ENCODE measurements at regions not wholly inside any gene's neighbourhood (a gene's known extent, or its start where the extent isn't known, plus 50 kb on each side); places are given as distances from the start of the nearest gene placed in this dataset.

DNA sequence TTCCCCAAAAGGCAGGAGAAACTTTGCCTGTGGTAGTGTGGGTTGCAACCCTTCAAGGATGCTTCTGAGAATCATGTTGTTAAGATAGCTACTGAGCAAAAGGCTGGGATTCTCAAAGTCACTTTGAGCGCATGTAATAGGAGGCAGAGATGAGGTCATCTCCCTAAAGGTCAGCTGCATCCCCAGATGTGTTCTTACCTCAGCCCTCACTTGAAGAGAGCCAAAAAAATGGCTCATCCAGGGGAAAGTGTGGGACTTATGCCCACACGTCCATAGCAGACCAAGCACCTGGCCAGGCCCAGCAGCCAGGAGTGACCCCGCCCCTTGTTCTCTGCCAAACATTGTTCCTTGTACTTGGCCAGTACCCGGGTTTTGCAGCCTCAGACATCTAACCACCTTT, 187.0 kb upstream of the BMP2 start:
- DNase-seq (ENCODE audit: low read depth in 1 of 2, low spot score in 1 of 2) (no peak), FAIRE-seq (no peak), ATAC-seq (no peak)
- TF ChIP-seq CBX8 (IDR thresholded peaks at IDR 0.05) (no peak), HOXB5 (CRISPR knock-in tag; IDR thresholded peaks at IDR 0.05) (no peak)
- ChIA-PET POLR2A (no interaction called here), CTCF (no interaction called here)
- H3K4me1 ChIP-seq: no peaks in the 10 kb centered on the region
- H3K4me2 ChIP-seq: no peak overlapping the region
- no peak overlapping the region for H3K4me3 ChIP-seq
- no peak overlapping the region for H3K27ac ChIP-seq
- no peaks in the 10 kb centered on the region for H3K9me3 ChIP-seq
- 13% methylated on average over 4 of the region's 4 CpGs for WGBS (ENCODE audit: missing lambda C conversion rate)

DNA sequence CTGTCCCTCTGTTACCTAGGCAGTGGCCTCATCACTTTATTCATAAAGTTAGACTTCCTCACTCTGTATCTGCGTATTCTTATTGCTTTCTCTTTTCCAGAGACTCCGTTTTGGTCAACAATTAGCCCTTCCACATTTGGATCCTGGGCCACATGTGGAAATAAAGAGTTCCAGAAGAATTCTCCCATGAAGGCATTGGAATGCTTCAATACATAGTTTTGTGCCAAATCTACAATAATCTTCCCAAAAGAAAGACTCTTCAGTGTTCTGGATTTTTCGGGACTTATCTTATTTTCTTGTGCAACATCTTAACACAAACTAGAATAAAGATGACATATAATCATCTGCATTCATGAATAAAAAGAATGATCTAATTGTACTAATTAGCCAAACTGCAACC, 187.7 kb upstream of the BMP2 start:
- ATAC-seq (no peak), DNase-seq (ENCODE audit: low read depth in 1 of 2, low spot score in 1 of 2) (no peak), FAIRE-seq (no peak)
- no peak overlapping the region for H3K4me2 ChIP-seq
- WGBS (ENCODE audit: missing lambda C conversion rate): under 1% methylated on average over 3 of the region's 3 CpGs
- H3K27ac ChIP-seq: no peak overlapping the region
- H3K4me3 ChIP-seq: no peak overlapping the region
- no peak for TF ChIP-seq PHF8 (IDR thresholded peaks at IDR 0.05; ENCODE audit: borderline replicate concordance, low read depth)
- ChIA-PET CTCF (no interaction called here), POLR2A (no interaction called here)
- H3K4me1 ChIP-seq: no peaks in the 10 kb centered on the region
- no peaks in the 10 kb centered on the region for H3K9me3 ChIP-seq

DNA sequence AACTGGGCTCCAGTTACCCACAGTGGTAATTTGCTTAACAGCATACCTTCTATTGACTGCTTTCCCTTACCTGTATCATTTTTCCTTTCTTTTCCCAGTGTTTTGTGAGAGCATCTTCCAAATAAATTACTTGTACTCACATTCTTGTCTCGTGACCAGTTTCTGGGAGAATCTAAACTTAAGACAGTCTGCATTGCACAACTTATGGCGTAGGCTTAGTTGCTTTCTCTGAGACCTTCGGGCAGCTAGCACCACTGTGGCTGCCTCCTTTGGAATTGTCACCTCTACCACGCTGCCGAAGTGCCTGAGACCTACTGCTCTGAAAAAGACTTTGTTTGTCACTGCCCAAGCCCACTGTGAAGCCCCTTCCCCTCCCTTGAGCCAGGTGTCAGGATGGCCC, 188.1 kb upstream of the BMP2 start:
- no peaks in the 10 kb centered on the region for H3K4me1 ChIP-seq
- H3K27ac ChIP-seq: no peak overlapping the region
- WGBS (ENCODE audit: missing lambda C conversion rate): 3% methylated on average over 5 of the region's 5 CpGs
- DNase-seq (ENCODE audit: low read depth in 1 of 2, low spot score in 1 of 2) (no peak), FAIRE-seq (no peak), ATAC-seq (no peak)
- POLR2A ChIA-PET: no interaction called here
- H3K9me3 ChIP-seq: no peaks in the 10 kb centered on the region
- H3K4me2 ChIP-seq: no peak overlapping the region
- H3K4me3 ChIP-seq: no peak overlapping the region
- CTCF ChIA-PET: no interaction called here
- no peak for TF ChIP-seq HDAC2 (IDR thresholded peaks at IDR 0.05)
- no peak for TF ChIP-seq FOXS1 (CRISPR knock-in tag; IDR thresholded peaks at IDR 0.05)
- TF ChIP-seq CEBPB (IDR thresholded peaks at IDR 0.05): no peak
- no peak for TF ChIP-seq EP300 (IDR thresholded peaks at IDR 0.05)
- TF ChIP-seq, protein P1, sequence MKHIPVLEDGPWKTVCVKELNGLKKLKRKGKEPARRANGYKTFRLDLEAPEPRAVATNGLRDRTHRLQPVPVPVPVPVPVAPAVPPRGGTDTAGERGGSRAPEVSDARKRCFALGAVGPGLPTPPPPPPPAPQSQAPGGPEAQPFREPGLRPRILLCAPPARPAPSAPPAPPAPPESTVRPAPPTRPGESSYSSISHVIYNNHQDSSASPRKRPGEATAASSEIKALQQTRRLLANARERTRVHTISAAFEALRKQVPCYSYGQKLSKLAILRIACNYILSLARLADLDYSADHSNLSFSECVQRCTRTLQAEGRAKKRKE (CRISPR knock-in tag; IDR thresholded peaks at IDR 0.05; ENCODE audit: low read depth): no peak
- no peak for TF ChIP-seq JUN (IDR thresholded peaks at IDR 0.05)
- TF ChIP-seq HOXA7 (CRISPR knock-in tag; IDR thresholded peaks at IDR 0.05): no peak
- TF ChIP-seq, protein P2, sequence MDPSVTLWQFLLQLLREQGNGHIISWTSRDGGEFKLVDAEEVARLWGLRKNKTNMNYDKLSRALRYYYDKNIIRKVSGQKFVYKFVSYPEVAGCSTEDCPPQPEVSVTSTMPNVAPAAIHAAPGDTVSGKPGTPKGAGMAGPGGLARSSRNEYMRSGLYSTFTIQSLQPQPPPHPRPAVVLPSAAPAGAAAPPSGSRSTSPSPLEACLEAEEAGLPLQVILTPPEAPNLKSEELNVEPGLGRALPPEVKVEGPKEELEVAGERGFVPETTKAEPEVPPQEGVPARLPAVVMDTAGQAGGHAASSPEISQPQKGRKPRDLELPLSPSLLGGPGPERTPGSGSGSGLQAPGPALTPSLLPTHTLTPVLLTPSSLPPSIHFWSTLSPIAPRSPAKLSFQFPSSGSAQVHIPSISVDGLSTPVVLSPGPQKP (IDR thresholded peaks at IDR 0.05; ENCODE audit: low read depth, low read length): no peak
- no peak for TF ChIP-seq HOXB13 (CRISPR knock-in tag; IDR thresholded peaks at IDR 0.05; ENCODE audit: low read depth)
- no peak for TF ChIP-seq PHF8 (IDR thresholded peaks at IDR 0.05; ENCODE audit: borderline replicate concordance, low read depth)
- TF ChIP-seq NR3C1 (IDR thresholded peaks at IDR 0.05): no peak
- no peak for TF ChIP-seq BHLHE40 (IDR thresholded peaks at IDR 0.05; ENCODE audit: low read depth, low read length)
- TF ChIP-seq CBX2 (IDR thresholded peaks at IDR 0.05; ENCODE audit: borderline replicate concordance, low read depth): no peak
- no peak for TF ChIP-seq RARB (CRISPR knock-in tag; IDR thresholded peaks at IDR 0.05)
- TF ChIP-seq KDM5A (IDR thresholded peaks at IDR 0.05): no peak
- TF ChIP-seq POLR2AphosphoS2 (conservative IDR thresholded peaks at IDR 0.05; ENCODE audit: low read length): no peak

DNA sequence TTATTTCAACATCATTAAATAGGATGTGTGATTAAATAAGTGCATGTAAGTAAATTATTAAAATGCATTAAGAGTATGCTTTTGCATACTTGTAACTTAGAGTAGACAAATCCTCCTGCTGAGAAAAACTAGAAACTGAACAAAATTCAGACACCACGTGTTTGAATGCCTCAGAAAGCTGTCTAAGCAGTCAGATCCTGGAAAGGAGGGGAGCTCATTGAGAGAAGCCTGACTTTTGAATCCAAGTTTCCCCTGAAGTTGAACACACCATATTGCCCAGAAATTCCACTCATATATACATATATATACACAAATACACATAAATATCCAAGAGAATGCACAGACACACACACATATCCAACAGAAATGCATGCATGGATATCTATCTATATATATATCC, 190.0 kb upstream of the BMP2 start:
- POLR2A ChIA-PET: no interaction called here
- WGBS (ENCODE audit: missing lambda C conversion rate): 0% methylated on average over 1 of the region's 1 CpG
- Histone ChIP-seq H3K4me2 (no peak overlapping the region), H3K27ac (no peak overlapping the region), H3K4me3 (no peak overlapping the region), H3K4me1 (no peaks in the 10 kb centered on the region), H3K9me3 (no peaks in the 10 kb centered on the region)
- ATAC-seq (no peak), FAIRE-seq (no peak), DNase-seq (ENCODE audit: low read depth in 1 of 2, low spot score in 1 of 2) (no peak)
- CTCF ChIA-PET: no interaction called here
- TF ChIP-seq ZNF302 (CRISPR knock-in tag; IDR thresholded peaks at IDR 0.05): no peak
- TF ChIP-seq POLR2AphosphoS2 (conservative IDR thresholded peaks at IDR 0.05; ENCODE audit: low read length): no peak
- TF ChIP-seq EHF (CRISPR knock-in tag; IDR thresholded peaks at IDR 0.05): no peak
- TF ChIP-seq HOXB13 (CRISPR knock-in tag; IDR thresholded peaks at IDR 0.05; ENCODE audit: low read depth): no peak
- TF ChIP-seq CBX2 (IDR thresholded peaks at IDR 0.05; ENCODE audit: borderline replicate concordance, low read depth): no peak
- TF ChIP-seq ZC3H11A (IDR thresholded peaks at IDR 0.05): no peak
- TF ChIP-seq, protein P3, sequence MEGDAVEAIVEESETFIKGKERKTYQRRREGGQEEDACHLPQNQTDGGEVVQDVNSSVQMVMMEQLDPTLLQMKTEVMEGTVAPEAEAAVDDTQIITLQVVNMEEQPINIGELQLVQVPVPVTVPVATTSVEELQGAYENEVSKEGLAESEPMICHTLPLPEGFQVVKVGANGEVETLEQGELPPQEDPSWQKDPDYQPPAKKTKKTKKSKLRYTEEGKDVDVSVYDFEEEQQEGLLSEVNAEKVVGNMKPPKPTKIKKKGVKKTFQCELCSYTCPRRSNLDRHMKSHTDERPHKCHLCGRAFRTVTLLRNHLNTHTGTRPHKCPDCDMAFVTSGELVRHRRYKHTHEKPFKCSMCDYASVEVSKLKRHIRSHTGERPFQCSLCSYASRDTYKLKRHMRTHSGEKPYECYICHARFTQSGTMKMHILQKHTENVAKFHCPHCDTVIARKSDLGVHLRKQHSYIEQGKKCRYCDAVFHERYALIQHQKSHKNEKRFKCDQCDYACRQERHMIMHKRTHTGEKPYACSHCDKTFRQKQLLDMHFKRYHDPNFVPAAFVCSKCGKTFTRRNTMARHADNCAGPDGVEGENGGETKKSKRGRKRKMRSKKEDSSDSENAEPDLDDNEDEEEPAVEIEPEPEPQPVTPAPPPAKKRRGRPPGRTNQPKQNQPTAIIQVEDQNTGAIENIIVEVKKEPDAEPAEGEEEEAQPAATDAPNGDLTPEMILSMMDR (IDR thresholded peaks at IDR 0.05): no peak

All from A549 (cell line).